Stimulated activated naive CD8-positive, alpha-beta T cell treated with anti-CD3 and anti-CD28 coated beads, Interleukin-15, amount 100 ng/mL, for 72 hours (primary cell): ENCODE measurements at regions not wholly inside any gene's neighbourhood (a gene's known extent, or its start where the extent isn't known, plus 50 kb on each side); places are given as distances from the start of the nearest gene placed in this dataset.
"Not testable (repeated sequence)": the region's sequence is repeated elsewhere in the genome, so short reads cannot be mapped to it uniquely, and the experiment has no call there.

Source experiments
- ATAC-seq: fragments of 150-1000 bp; cut with Tn5 transposase; 2 replicates; pipeline ENCODE4 v1.10.0; 2021; ENCODE audit warnings: mild to moderate bottlenecking, moderate library complexity
- DNase-seq, 2 donors: peaks; one replicate each; pipeline ENCODE4 v3.0.0; 2021 to 2022
- H3K27ac Mint-ChIP-seq, 2 donors: one replicate each; pipeline ENCODE4 v1.8.0; 2022; ENCODE audit warnings: mild to moderate bottlenecking in 2 of 2, mixed read lengths in 2 of 2, moderate library complexity in 2 of 2
- H3K27me3 Mint-ChIP-seq: one replicate; pipeline ENCODE4 v1.8.0; 2022; ENCODE audit warnings: mixed read lengths
- H3K4me1 Mint-ChIP-seq: one replicate; pipeline ENCODE4 v1.8.0; 2022; ENCODE audit warnings: mild to moderate bottlenecking, mixed read lengths
- H3K4me3 Mint-ChIP-seq, 2 donors: one replicate each; pipeline ENCODE4 v1.8.0; 2022; ENCODE audit warnings: mild to moderate bottlenecking in 2 of 2, mixed read lengths in 2 of 2, moderate library complexity in 1 of 2
- H3K9me3 Mint-ChIP-seq, 2 donors: one replicate each; pipeline ENCODE4 v1.8.0; 2022; ENCODE audit warnings: mixed read lengths in 2 of 2

DNA sequence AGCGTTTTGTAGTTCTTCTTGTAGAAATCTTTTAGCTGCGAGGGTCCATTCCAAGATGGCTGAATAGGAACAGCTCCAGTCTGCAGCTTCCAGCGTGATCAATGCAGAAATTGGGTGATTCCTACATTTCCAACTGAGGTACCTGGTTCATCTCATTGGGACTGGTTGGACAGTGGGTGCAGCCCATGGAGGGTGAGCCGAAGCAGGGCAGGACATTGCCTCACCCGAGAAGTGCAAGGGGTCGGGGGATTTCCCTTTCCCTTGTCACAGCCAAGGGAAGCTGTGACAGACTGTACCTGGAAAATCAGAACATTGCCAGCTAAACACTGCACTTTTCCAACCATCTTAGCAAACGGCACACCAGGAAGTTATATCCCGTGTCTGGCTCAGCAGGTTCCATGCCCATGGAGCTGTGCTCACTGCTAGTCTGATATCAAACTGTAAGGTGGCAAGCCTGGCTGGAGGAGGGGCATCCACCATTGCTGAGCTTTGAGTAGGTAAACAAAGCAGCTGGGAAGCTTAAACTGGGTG lies 176.0 kb upstream of the SPRY2 start:
- no peak for ATAC-seq
- Mint-ChIP-seq H3K4me3 (no peak overlapping the region), H3K4me1 (no peaks in the 10 kb centered on the region), H3K27me3 (no peaks in the 10 kb centered on the region), H3K27ac (no peak overlapping the region), H3K9me3 (peaks cover 12 to 16% of the 10 kb centered on the region in 2 donors)
- no peak for DNase-seq

DNA sequence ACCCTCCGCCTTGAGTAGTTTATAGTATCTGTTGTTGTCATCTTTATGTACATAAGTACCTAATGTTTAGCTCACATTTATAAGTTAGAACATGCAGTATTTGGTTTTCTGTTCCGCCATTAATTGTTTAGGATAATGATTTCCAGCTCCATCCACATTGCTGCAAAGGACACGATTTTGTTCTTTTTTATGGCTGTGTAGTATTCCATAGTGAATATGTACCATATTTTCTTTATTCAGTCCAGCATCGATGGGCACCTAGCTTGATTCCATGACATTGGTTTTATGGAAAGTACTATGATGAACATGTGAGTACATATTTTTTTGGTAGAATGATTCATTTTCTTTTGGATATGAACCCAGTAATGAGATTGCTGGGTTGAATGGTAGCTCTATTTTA lies 174.4 kb upstream of the SPRY2 start:
- H3K4me1 Mint-ChIP-seq: no peaks in the 10 kb centered on the region
- no peaks in the 10 kb centered on the region for H3K27me3 Mint-ChIP-seq
- no peak overlapping the region for H3K27ac Mint-ChIP-seq
- no peak for ATAC-seq
- H3K4me3 Mint-ChIP-seq: no peak overlapping the region
- H3K9me3 Mint-ChIP-seq: peaks cover 16% of the 10 kb centered on the region in 2 donors
- no peak for DNase-seq

DNA sequence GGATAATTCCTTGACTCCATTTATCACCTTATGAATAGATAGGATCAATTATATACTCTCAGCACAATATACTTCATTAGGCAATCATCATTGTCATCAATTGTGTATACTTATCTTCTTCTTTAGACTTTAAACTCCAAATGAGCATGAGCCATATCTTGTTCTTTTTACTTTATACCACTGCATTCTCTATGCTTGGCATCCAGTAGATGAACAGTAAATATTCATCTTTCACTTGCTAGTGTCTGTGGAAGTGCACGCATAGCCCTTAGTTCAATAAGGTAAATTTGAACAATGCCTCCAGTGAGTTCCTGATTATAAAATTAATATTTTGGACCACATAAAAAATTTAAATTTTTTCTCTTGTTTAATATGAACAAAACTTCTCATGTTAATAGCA lies 172.3 kb upstream of the SPRY2 start:
- H3K4me1 Mint-ChIP-seq: no peaks in the 10 kb centered on the region
- no peak for ATAC-seq
- no peak for DNase-seq
- no peak overlapping the region for H3K4me3 Mint-ChIP-seq
- H3K9me3 Mint-ChIP-seq: peaks cover 7 to 15% of the 10 kb centered on the region in 2 donors
- H3K27ac Mint-ChIP-seq: no peak overlapping the region
- no peaks in the 10 kb centered on the region for H3K27me3 Mint-ChIP-seq

DNA sequence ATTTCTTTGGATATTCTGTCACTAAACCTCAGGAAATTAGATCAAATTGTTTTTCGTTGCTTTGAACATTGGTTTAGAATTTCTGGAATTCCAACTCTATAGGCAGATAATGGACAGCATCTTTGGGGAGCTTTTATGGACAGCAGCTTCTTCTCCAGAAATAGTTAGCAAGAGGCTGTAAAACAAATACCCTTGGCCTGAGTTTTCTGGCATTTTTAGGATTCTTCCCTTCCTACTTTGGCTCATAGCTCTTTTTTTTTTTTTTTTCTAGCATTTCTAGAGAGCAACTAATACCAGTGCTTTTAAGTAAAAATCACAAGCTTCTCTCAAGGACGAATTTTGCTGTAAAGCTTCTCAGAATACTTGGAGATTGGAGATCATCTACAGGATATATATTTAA lies 169.8 kb upstream of the SPRY2 start:
- no peak overlapping the region for H3K4me3 Mint-ChIP-seq
- H3K4me1 Mint-ChIP-seq: no peaks in the 10 kb centered on the region
- ATAC-seq (no peak), DNase-seq (no peak)
- H3K27me3 Mint-ChIP-seq: no peaks in the 10 kb centered on the region
- H3K27ac Mint-ChIP-seq: no peak overlapping the region
- peaks cover 12 to 15% of the 10 kb centered on the region in 2 donors for H3K9me3 Mint-ChIP-seq

DNA sequence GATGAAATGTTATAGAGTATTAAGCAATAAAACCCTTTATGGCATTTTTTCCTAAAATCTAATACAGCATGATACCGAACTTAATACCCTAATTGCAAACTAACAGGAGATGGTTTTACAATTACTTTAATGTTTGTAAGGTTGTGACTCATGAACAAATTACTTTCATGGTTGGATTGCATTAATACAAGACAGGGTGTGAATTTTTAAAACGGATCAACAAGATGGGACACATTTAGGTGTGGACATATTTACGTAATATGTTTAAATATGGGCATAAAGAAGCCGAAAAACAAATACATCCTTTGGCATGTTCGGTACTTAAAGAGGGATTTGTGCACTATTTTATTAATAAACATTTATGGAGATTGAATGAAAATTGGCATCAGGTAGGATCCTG lies 168.3 kb upstream of the SPRY2 start:
- Mint-ChIP-seq H3K4me3 (no peak overlapping the region), H3K9me3 (peaks cover 12 to 26% of the 10 kb centered on the region in 2 donors), H3K27me3 (no peaks in the 10 kb centered on the region), H3K27ac (no peak overlapping the region), H3K4me1 (no peaks in the 10 kb centered on the region)
- DNase-seq: no peak
- no peak for ATAC-seq

DNA sequence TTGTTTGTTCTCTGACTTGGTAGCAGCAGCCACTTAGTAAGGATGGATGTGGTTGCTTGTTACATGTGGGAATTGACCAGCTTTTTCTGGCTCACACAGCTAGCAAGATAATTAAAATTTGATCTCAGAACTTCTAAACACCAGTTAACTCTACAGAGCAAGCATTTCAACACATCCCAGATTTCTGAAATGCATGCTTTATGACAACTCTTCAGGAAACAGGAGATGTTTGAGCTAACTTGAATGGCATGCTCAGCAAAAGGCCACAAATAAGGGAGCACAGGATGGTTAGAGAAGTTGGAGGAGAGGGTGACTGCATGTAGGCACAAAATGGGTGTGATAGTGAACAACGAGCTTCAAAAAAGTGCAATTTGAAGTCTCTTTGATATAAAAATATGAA lies 167.1 kb upstream of the SPRY2 start:
- ATAC-seq (no peak), DNase-seq (no peak)
- Mint-ChIP-seq H3K27me3 (no peaks in the 10 kb centered on the region), H3K9me3 (peaks cover 12 to 27% of the 10 kb centered on the region in 2 donors), H3K4me3 (no peak overlapping the region), H3K27ac (no peak overlapping the region), H3K4me1 (no peaks in the 10 kb centered on the region)

DNA sequence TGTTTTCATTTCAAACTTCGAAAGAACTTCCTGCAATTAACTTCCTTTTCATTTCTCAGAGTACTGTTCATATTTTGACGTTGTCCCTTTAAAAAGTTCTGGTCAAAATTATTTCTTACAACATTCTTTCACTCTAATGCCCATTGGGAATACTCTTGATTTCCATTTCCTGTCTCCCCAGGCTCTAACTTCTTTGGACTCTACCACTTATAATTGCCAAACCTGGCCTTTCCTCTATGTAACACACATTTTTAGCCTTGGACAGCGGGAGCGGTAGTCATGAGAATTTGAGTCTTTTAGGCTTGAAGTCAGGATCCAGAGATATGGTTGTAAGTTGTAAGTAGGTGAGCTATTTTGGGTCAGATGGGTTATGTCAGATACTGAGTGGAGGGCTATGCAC lies 163.5 kb upstream of the SPRY2 start:
- H3K27me3 Mint-ChIP-seq: no peaks in the 10 kb centered on the region
- DNase-seq: no peak
- H3K9me3 Mint-ChIP-seq: peaks cover 8 to 27% of the 10 kb centered on the region in 2 donors
- H3K27ac Mint-ChIP-seq: no peak overlapping the region
- H3K4me1 Mint-ChIP-seq: no peaks in the 10 kb centered on the region
- ATAC-seq: no peak
- H3K4me3 Mint-ChIP-seq: no peak overlapping the region

DNA sequence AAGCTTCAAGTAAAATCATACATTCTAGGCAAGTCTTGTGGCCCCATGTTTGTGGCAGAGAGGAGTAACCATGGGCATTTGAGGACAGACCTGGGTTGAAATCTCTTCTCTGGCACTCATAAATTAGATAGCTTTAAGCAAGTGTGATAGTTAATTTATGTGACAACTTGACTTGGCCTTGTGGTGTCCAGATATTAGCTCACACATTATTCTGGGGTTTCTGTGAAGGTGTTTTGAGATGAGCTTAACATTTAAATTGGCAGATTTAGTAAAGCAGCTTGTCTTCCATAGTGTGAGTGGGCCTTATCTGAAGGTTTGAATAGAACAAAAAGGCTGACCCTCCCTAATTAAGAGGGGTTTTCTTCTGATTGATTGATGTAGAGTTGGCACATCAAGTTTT lies 161.4 kb upstream of the SPRY2 start:
- no peak for DNase-seq
- Mint-ChIP-seq H3K4me3 (no peak overlapping the region), H3K9me3 (peaks cover 8 to 27% of the 10 kb centered on the region in 2 donors), H3K27ac (no peak overlapping the region), H3K4me1 (no peaks in the 10 kb centered on the region), H3K27me3 (no peaks in the 10 kb centered on the region)
- no peak for ATAC-seq

DNA sequence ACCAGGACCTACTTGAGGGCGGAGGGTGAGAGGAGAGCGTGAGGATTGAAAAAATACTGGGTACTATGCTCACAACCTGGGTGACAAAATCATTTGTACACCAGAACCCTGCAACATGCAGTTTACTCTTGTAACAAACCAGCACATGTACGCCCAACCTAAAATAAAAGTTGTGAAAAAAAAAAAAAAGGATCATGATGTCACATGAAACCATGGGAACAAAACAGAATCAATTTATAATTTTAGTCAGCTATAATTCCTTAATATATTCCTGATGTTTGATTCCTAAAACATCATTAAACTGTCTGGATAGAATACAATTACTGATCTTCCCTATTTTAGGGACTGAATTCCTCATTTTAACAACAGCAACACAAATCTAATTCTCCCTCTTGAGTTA lies 160.6 kb upstream of the SPRY2 start:
- no peak for DNase-seq
- H3K9me3 Mint-ChIP-seq: peaks cover 2 to 20% of the 10 kb centered on the region in 2 donors

DNA sequence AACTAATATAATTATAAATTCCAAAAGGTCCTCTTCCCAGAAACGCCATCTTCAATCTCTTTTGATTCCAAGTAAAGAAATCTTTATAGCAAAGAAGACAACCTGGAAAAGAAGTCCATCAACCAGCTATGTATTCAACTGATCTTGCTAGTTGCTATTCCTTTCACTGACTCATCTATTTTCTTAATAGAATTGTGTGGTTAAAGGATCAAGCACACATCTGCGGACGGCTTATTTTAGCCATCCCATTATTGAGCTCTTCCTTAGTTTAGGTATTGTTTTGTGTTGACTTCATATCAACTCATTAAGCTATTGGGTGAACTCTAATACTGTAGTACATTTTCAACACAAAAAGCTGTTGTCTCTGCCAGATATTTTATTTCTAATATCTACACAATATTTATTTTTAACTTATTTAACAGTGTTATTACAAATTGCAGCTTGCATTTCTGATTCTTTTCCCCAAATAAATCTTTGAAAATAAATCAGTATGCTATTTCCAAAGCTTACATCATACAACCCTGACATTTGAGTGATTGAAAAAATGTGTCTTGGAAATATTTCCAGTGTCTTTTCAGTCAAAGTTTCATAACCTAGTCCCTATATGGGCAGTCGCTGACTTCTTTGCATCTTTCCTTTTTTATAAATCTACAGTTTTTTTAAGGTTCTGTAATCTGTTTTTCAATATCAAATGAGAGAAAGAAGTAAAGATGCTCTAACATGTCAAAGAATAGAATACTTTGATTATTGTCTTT lies 158.8 kb upstream of the SPRY2 start:
- H3K27me3 Mint-ChIP-seq: no peaks in the 10 kb centered on the region
- ATAC-seq: no peak

More for the DNA sequence above, 160.6 kb upstream of the SPRY2 start:
- no peak for ATAC-seq
- Mint-ChIP-seq H3K4me1 (no peaks in the 10 kb centered on the region), H3K27me3 (no peaks in the 10 kb centered on the region), H3K27ac (peak overlapping the region in 1 of 2 donors; percentile 11), H3K4me3 (no peak overlapping the region)

DNA sequence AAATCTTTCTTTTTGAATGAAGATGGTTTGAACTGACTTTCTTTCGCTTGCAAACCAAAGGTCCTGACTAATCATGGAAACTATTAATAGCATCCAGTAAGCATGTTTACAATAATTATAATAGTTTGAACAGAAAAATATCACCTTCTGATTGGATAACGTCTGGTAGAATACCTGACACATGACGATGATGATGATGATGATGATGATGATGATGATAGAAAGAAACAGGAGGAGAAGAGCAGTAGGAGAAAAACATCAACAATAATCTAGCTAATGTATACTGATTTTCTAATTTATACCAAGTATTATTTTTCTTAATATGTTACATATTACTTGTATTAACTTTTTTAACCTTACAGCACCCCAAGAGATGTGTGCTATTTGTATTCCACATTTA lies 157.5 kb upstream of the SPRY2 start:
- ATAC-seq: no peak
- Mint-ChIP-seq H3K27ac (no peak overlapping the region), H3K27me3 (no peaks in the 10 kb centered on the region), H3K4me1 (no peaks in the 10 kb centered on the region), H3K9me3 (no peaks in the 10 kb centered on the region), H3K4me3 (no peak overlapping the region)
- no peak for DNase-seq

More for the DNA sequence above, 158.8 kb upstream of the SPRY2 start:
- Mint-ChIP-seq H3K27ac (no peak overlapping the region), H3K9me3 (peaks cover 0 to 6% of the 10 kb centered on the region in 2 donors), H3K4me1 (no peaks in the 10 kb centered on the region), H3K4me3 (no peak overlapping the region)
- DNase-seq: no peak

DNA sequence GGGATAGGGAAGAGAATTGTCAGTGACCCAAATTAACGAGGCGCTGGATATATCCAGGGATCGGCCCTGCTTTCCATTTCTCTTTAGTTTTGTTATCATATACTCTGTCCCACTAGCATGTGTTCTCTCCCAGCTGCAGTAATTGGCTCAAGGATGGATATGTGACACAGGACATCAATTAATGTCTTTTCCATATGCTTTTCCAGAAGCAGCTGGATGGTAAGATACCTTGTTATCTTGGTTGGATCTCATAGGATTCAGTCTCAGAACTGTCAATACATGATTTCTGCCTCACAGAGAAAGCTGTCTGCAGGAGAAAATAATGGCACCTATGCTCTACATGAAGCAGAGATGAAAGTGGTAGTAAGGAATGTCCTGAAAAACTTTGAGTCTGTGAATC lies 157.1 kb upstream of the SPRY2 start:
- Mint-ChIP-seq H3K27ac (no peak overlapping the region), H3K4me3 (no peak overlapping the region), H3K4me1 (no peaks in the 10 kb centered on the region), H3K27me3 (no peaks in the 10 kb centered on the region), H3K9me3 (no peaks in the 10 kb centered on the region)
- DNase-seq (no peak), ATAC-seq (no peak)

DNA sequence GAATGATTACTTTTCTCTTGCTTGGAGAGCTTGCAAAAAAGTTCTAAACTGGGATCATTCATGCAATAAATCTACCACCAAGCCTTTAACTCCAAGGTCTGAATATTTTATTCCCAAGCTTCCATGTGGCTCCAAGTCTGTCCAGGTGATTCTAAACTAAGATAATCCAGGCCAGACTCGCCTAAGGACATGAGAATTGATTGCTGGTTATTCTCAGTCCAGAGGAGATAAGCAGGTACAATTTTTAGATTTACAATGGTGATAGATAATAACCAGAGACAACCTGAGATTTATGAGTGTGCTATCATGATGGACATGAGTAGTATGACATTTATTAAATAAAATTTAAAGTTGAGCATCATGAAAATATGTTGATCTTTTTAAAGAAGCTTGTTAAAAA lies 156.5 kb upstream of the SPRY2 start:
- Mint-ChIP-seq H3K27ac (no peak overlapping the region), H3K4me3 (no peak overlapping the region), H3K9me3 (no peaks in the 10 kb centered on the region), H3K4me1 (no peaks in the 10 kb centered on the region), H3K27me3 (no peaks in the 10 kb centered on the region)
- no peak for DNase-seq
- no peak for ATAC-seq

DNA sequence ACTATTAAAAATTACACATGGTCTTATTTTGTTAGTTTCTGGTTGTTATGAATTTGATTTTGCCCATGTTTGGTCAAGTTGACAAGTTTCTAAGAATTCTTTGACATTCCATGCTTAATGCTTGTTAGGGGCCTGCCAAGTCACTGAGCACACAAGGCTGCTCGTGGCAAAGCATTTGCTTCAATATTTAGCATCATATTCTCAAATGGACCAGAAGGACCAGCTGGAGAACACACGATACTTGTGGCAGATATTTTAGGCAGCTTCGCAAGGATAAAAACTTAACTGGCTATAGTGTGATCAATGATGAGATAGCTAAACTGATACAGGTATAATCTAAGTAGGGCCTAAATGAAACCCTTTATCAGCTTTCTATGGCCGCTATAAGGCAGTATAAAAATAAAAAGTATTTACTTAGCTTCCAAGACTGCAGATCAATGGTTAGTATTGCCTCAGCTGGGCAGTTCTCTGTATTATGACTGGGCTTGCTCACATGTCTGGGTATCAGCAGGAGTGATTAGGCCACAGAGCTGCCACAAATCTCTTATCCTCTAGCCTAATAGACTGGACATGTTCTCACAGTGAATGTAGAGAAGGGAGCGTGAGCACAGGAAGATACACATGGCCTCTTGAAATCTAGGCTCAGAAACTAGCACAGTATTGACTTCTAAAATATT lies 155.9 kb upstream of the SPRY2 start:
- Mint-ChIP-seq H3K27ac (no peak overlapping the region), H3K4me1 (no peaks in the 10 kb centered on the region), H3K4me3 (no peak overlapping the region), H3K9me3 (no peaks in the 10 kb centered on the region), H3K27me3 (no peaks in the 10 kb centered on the region)
- ATAC-seq (no peak), DNase-seq (no peak)

DNA sequence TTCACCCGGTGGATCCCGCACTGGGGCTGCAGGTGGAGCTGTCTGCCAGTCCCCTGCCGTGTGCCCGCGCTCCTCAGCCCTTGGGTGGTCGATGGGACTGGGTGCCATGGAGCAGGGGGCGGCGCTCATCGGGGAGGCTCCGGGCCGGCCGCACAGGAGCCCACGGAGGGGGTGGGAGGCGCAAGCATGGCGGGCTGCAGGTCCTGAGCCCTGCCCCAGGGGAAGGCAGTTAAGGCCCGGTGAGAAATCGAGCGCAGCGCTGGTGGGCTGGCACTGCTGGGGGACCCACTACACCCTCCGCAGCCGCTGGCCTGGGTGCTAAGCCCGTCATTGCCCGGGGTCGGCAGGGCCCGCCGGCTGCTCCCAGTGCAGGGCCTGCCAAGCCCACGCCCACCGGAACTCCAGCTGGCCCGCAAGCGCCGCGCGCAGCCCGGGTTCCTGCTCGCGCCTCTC lies 149.6 kb upstream of the SPRY2 start:
- DNase-seq, H3K4me3 Mint-ChIP-seq, H3K27me3 Mint-ChIP-seq, H3K27ac Mint-ChIP-seq, H3K4me1 Mint-ChIP-seq, ATAC-seq, H3K9me3 Mint-ChIP-seq: not testable (repeated sequence)

DNA sequence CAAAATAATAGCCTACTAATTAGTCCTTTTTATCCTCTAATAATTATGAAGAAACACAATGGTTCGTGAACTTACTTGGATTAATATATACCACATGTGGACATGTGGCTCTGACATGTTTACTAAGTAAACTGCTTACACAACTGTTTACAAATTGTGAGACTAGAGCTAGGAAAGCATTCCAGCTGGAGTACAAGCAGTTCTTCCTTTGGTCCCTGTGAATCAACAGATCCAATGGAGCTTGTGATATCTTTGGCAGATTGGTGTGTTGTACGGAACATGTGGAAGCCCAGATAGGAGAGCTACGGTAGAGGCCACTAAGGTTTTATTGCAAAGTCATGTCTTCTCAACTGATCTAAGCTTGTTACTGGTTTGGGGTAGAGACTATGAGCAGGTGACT lies 145.5 kb upstream of the SPRY2 start:
- DNase-seq (no peak), ATAC-seq (no peak)
- H3K4me1 Mint-ChIP-seq: no peaks in the 10 kb centered on the region
- H3K27me3 Mint-ChIP-seq: no peaks in the 10 kb centered on the region
- no peaks in the 10 kb centered on the region for H3K9me3 Mint-ChIP-seq
- no peak overlapping the region for H3K4me3 Mint-ChIP-seq
- H3K27ac Mint-ChIP-seq: no peak overlapping the region
